ENCODE measurements at regions not wholly inside any gene's neighbourhood (a gene's known extent, or its start where the extent isn't known, plus 50 kb on each side); places are given as distances from the start of the nearest gene placed in this dataset.

GRCh38 chr20:54843431-54843830, 368.0 kb downstream of the DOK5 start:
- Histone ChIP-seq H3K36me3 (no peaks in the 10 kb centered on the region), H3K4me1 (replicated peaks) (no peaks in the 10 kb centered on the region), H3K4me3 (no peak overlapping the region), H3K27me3 (replicated peaks; ENCODE audit: insufficient read depth) (no peaks in the 10 kb centered on the region), H3K27ac (no peak overlapping the region), H3K9me3 (no peaks in the 10 kb centered on the region)
- WGBS = 90% methylated on average over 1 of the region's 1 CpG
- no peak for TF ChIP-seq POLR2AphosphoS5 (IDR thresholded peaks at IDR 0.05)
- TF ChIP-seq POLR2A (IDR thresholded peaks at IDR 0.05) = no peak
- TF ChIP-seq CTCF (IDR thresholded peaks at IDR 0.05) = no peak
- DNase-seq (ENCODE audit: low spot score) = no peak
- intact Hi-C loops (cut with DNase I) = no loop called here

- no peak for DNase-seq (ENCODE audit: low spot score)
- no peaks in the 10 kb centered on the region for H3K27me3 ChIP-seq (replicated peaks; ENCODE audit: insufficient read depth)
- no peak overlapping the region for H3K4me3 ChIP-seq
- no peaks in the 10 kb centered on the region for H3K36me3 ChIP-seq
- H3K27ac ChIP-seq = no peak overlapping the region
- no peaks in the 10 kb centered on the region for H3K4me1 ChIP-seq (replicated peaks)
- intact Hi-C loops (cut with DNase I) = no loop called here
- no peaks in the 10 kb centered on the region for H3K9me3 ChIP-seq
- no peak for TF ChIP-seq POLR2A (IDR thresholded peaks at IDR 0.05)
- TF ChIP-seq POLR2AphosphoS5 (IDR thresholded peaks at IDR 0.05) = no peak
- no peak for TF ChIP-seq CTCF (IDR thresholded peaks at IDR 0.05)
- WGBS = 52% methylated on average over 6 of the region's 6 CpGs
Measured at GRCh38 chr20:54839224-54839623, 363.8 kb downstream of the DOK5 start.

GRCh38 chr20:54837226-54837625, 361.8 kb downstream of the DOK5 start:
- 31% methylated on average over 4 of the region's 4 CpGs for WGBS

GRCh38 chr20:54822386-54822785, 347.0 kb downstream of the DOK5 start:
- Histone ChIP-seq H3K27ac (no peak overlapping the region), H3K36me3 (no peaks in the 10 kb centered on the region), H3K9me3 (no peaks in the 10 kb centered on the region), H3K27me3 (replicated peaks; ENCODE audit: insufficient read depth) (no peaks in the 10 kb centered on the region), H3K4me3 (no peak overlapping the region), H3K4me1 (replicated peaks) (no peaks in the 10 kb centered on the region)
- 51% methylated on average over 2 of the region's 2 CpGs for WGBS
- DNase-seq (ENCODE audit: low spot score) = no peak
- intact Hi-C loops (cut with DNase I) = no loop called here
- TF ChIP-seq POLR2A (IDR thresholded peaks at IDR 0.05) = no peak
- no peak for TF ChIP-seq CTCF (IDR thresholded peaks at IDR 0.05)
- TF ChIP-seq POLR2AphosphoS5 (IDR thresholded peaks at IDR 0.05) = no peak

More at GRCh38 chr20:54837226-54837625, 361.8 kb downstream of the DOK5 start:
- Histone ChIP-seq H3K4me3 (no peak overlapping the region), H3K27me3 (replicated peaks; ENCODE audit: insufficient read depth) (no peaks in the 10 kb centered on the region), H3K27ac (no peak overlapping the region), H3K36me3 (no peaks in the 10 kb centered on the region), H3K4me1 (replicated peaks) (no peaks in the 10 kb centered on the region), H3K9me3 (no peaks in the 10 kb centered on the region)
- TF ChIP-seq POLR2A (IDR thresholded peaks at IDR 0.05) = no peak
- no peak for TF ChIP-seq POLR2AphosphoS5 (IDR thresholded peaks at IDR 0.05)
- no peak for TF ChIP-seq CTCF (IDR thresholded peaks at IDR 0.05)
- intact Hi-C loops (cut with DNase I) = no loop called here
- DNase-seq (ENCODE audit: low spot score) = no peak

- intact Hi-C loops (cut with DNase I) = no loop called here
- TF ChIP-seq POLR2A (IDR thresholded peaks at IDR 0.05) (no peak), POLR2AphosphoS5 (IDR thresholded peaks at IDR 0.05) (no peak), CTCF (IDR thresholded peaks at IDR 0.05) (no peak)
Measured at GRCh38 chr20:54820392-54820791, 345.0 kb downstream of the DOK5 start.

More at GRCh38 chr20:54820392-54820791, 345.0 kb downstream of the DOK5 start:
- H3K4me1 ChIP-seq (replicated peaks) = no peaks in the 10 kb centered on the region
- H3K27me3 ChIP-seq (replicated peaks; ENCODE audit: insufficient read depth) = no peaks in the 10 kb centered on the region
- no peaks in the 10 kb centered on the region for H3K9me3 ChIP-seq
- DNase-seq (ENCODE audit: low spot score) = no peak
- H3K27ac ChIP-seq = no peak overlapping the region
- H3K4me3 ChIP-seq = no peak overlapping the region
- H3K36me3 ChIP-seq = no peaks in the 10 kb centered on the region

All from prostate gland (tissue), 2 donors.